ENCODE measurements at regions not wholly inside any gene's neighbourhood (a gene's known extent, or its start where the extent isn't known, plus 50 kb on each side); places are given as distances from the start of the nearest gene placed in this dataset.

GRCh38 chr18:61738042-61738441 is 154.8 kb downstream of the RNF152 start:
- no peaks in the 10 kb centered on the region for H3K27me3 ChIP-seq (ENCODE audit: insufficient read depth, poor library complexity, severe bottlenecking)
- no peaks in the 10 kb centered on the region for H3K36me3 ChIP-seq (ENCODE audit: low read depth)
- H3K9me3 ChIP-seq (ENCODE audit: severe bottlenecking): no peaks in the 10 kb centered on the region
- no peak for DNase-seq (ENCODE audit: low spot score)
- no peak for TF ChIP-seq CTCF (IDR thresholded peaks at IDR 0.05; ENCODE audit: poor library complexity, severe bottlenecking)
- no peak for ATAC-seq (ENCODE audit: low read depth)
- no peak overlapping the region for H3K4me3 ChIP-seq (ENCODE audit: severe bottlenecking)
- no peak overlapping the region for H3K27ac ChIP-seq (ENCODE audit: poor library complexity, severe bottlenecking)
- H3K4me1 ChIP-seq (ENCODE audit: insufficient read depth, poor library complexity, severe bottlenecking): no peaks in the 10 kb centered on the region

GRCh38 chr18:61736133-61736532 is 156.7 kb downstream of the RNF152 start:
- H3K9me3 ChIP-seq (ENCODE audit: severe bottlenecking): no peaks in the 10 kb centered on the region
- no peak for TF ChIP-seq CTCF (IDR thresholded peaks at IDR 0.05; ENCODE audit: poor library complexity, severe bottlenecking)
- no peak overlapping the region for H3K27ac ChIP-seq (ENCODE audit: poor library complexity, severe bottlenecking)

GRCh38 chr18:61735564-61736102 is 157.2 kb downstream of the RNF152 start:
- no peak for ATAC-seq (ENCODE audit: low read depth)
- no peaks in the 10 kb centered on the region for H3K27me3 ChIP-seq (ENCODE audit: insufficient read depth, poor library complexity, severe bottlenecking)

More at GRCh38 chr18:61736133-61736532, 156.7 kb downstream of the RNF152 start:
- ATAC-seq (ENCODE audit: low read depth) (no peak), DNase-seq (ENCODE audit: low spot score) (no peak)
- Histone ChIP-seq H3K36me3 (ENCODE audit: low read depth) (no peaks in the 10 kb centered on the region), H3K4me1 (ENCODE audit: insufficient read depth, poor library complexity, severe bottlenecking) (no peaks in the 10 kb centered on the region), H3K4me3 (ENCODE audit: severe bottlenecking) (no peak overlapping the region), H3K27me3 (ENCODE audit: insufficient read depth, poor library complexity, severe bottlenecking) (no peaks in the 10 kb centered on the region)

GRCh38 chr18:61734396-61734795 is 158.4 kb downstream of the RNF152 start:
- Histone ChIP-seq H3K27me3 (ENCODE audit: insufficient read depth, poor library complexity, severe bottlenecking) (no peaks in the 10 kb centered on the region), H3K4me1 (ENCODE audit: insufficient read depth, poor library complexity, severe bottlenecking) (no peaks in the 10 kb centered on the region), H3K27ac (ENCODE audit: poor library complexity, severe bottlenecking) (no peak overlapping the region), H3K36me3 (ENCODE audit: low read depth) (no peaks in the 10 kb centered on the region), H3K4me3 (ENCODE audit: severe bottlenecking) (no peak overlapping the region), H3K9me3 (ENCODE audit: severe bottlenecking) (no peaks in the 10 kb centered on the region)
- TF ChIP-seq CTCF (IDR thresholded peaks at IDR 0.05; ENCODE audit: poor library complexity, severe bottlenecking): no peak
- no peak for DNase-seq (ENCODE audit: low spot score)
- no peak for ATAC-seq (ENCODE audit: low read depth)

More at GRCh38 chr18:61735564-61736102, 157.2 kb downstream of the RNF152 start:
- Histone ChIP-seq H3K4me3 (ENCODE audit: severe bottlenecking) (no peak overlapping the region), H3K27ac (ENCODE audit: poor library complexity, severe bottlenecking) (no peak overlapping the region), H3K9me3 (ENCODE audit: severe bottlenecking) (no peaks in the 10 kb centered on the region), H3K4me1 (ENCODE audit: insufficient read depth, poor library complexity, severe bottlenecking) (no peaks in the 10 kb centered on the region), H3K36me3 (ENCODE audit: low read depth) (no peaks in the 10 kb centered on the region)
- no peak for TF ChIP-seq CTCF (IDR thresholded peaks at IDR 0.05; ENCODE audit: poor library complexity, severe bottlenecking)
- DNase-seq (ENCODE audit: low spot score): no peak

- H3K9me3 ChIP-seq (ENCODE audit: severe bottlenecking): no peaks in the 10 kb centered on the region
- ATAC-seq (ENCODE audit: low read depth): no peak
Observed at GRCh38 chr18:61732854-61733253, 160.0 kb downstream of the RNF152 start.

More at GRCh38 chr18:61732854-61733253, 160.0 kb downstream of the RNF152 start:
- Histone ChIP-seq H3K27ac (ENCODE audit: poor library complexity, severe bottlenecking) (no peak overlapping the region), H3K4me3 (ENCODE audit: severe bottlenecking) (no peak overlapping the region), H3K36me3 (ENCODE audit: low read depth) (no peaks in the 10 kb centered on the region), H3K27me3 (ENCODE audit: insufficient read depth, poor library complexity, severe bottlenecking) (no peaks in the 10 kb centered on the region), H3K4me1 (ENCODE audit: insufficient read depth, poor library complexity, severe bottlenecking) (no peaks in the 10 kb centered on the region)
- TF ChIP-seq CTCF (IDR thresholded peaks at IDR 0.05; ENCODE audit: poor library complexity, severe bottlenecking): no peak
- DNase-seq (ENCODE audit: low spot score): no peak
